Parathyroid adenoma (tissue), 2 donors: ENCODE measurements at regions not wholly inside any gene's neighbourhood (a gene's known extent, or its start where the extent isn't known, plus 50 kb on each side); places are given as distances from the start of the nearest gene placed in this dataset.

Experiments
- H2AFZ ChIP-seq: fragments of 300-600 bp; sonication (generic); one replicate; pipeline ENCODE4 v1.7.0; 2017; ENCODE audit warnings: antibody characterized with exemption, mild to moderate bottlenecking
- H3K27ac ChIP-seq: fragments of 300-600 bp; sonication (generic); one replicate; pipeline ENCODE4 v1.7.0; 2017
- H3K27me3 ChIP-seq: fragments of 300-600 bp; sonication (generic); one replicate; pipeline ENCODE4 v1.7.0; 2017; ENCODE audit warnings: low read length; ENCODE audit not compliant: control insufficient read depth, insufficient read depth
- H3K36me3 ChIP-seq: fragments of 300-600 bp; sonication (generic); one replicate; pipeline ENCODE4 v1.7.0; 2017; ENCODE audit warnings: low read length; ENCODE audit not compliant: control insufficient read depth, insufficient read depth
- H3K4me1 ChIP-seq: fragments of 300-600 bp; sonication (generic); one replicate; pipeline ENCODE4 v1.7.0; 2017; ENCODE audit warnings: control low read depth
- H3K4me2 ChIP-seq: fragments of 300-600 bp; sonication (generic); one replicate; pipeline ENCODE4 v1.7.0; 2017; ENCODE audit warnings: low read length
- H3K4me3 ChIP-seq: fragments of 300-600 bp; sonication (generic); one replicate; pipeline ENCODE4 v1.7.0; 2017; ENCODE audit warnings: low read depth, low read length
- H3K79me2 ChIP-seq: fragments of 300-600 bp; sonication (generic); one replicate; pipeline ENCODE4 v1.7.0; 2017; ENCODE audit warnings: control low read depth
- H3K9ac ChIP-seq: fragments of 300-600 bp; sonication (generic); one replicate; pipeline ENCODE4 v1.7.0; 2017; ENCODE audit warnings: mild to moderate bottlenecking
- H3K9me3 ChIP-seq: fragments of 300-600 bp; sonication (generic); one replicate; pipeline ENCODE4 v1.7.0; 2017; ENCODE audit warnings: low read length; ENCODE audit not compliant: control insufficient read depth
- TF ChIP-seq, protein P1 (sequence below): fragments of 300-600 bp; sonication (generic); IDR thresholded peaks from one replicate; pipeline ENCODE4 v1.7.0; 2017; ENCODE audit warnings: antibody characterized with exemption, mild to moderate bottlenecking
- donor health status: primary hyperparathyroidism.

DNA sequence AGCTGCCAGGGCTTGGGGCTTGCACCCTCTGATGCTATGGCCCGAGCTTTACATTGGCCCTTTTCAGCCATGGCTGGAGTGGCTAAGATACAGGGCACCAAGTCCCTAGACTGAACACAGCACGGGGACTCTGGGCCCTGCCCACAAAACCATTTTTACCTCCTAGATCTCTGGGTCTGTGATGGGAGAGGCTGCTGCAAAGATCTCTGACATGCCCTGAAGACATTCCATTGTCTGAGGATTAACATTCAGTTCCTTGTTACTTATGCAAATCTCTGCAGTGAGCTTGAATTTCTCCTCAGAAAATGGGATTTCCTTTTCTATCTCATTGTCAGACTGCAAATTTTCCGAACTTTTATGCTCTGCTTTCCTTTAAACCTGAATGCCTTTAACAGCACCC, 337.0 kb upstream of the SMC2 start:
- Histone ChIP-seq H3K9me3 (no peaks in the 10 kb centered on the region), H3K4me1 (no peaks in the 10 kb centered on the region), H3K4me2 (no peak overlapping the region), H3K9ac (no peak overlapping the region), H3K36me3 (no peaks in the 10 kb centered on the region), H3K79me2 (no peaks in the 10 kb centered on the region), H3K4me3 (no peak overlapping the region), H3K27me3 (no peaks in the 10 kb centered on the region), H3K27ac (no peak overlapping the region), H2AFZ (no peak overlapping the region)
- TF ChIP-seq, protein P1, sequence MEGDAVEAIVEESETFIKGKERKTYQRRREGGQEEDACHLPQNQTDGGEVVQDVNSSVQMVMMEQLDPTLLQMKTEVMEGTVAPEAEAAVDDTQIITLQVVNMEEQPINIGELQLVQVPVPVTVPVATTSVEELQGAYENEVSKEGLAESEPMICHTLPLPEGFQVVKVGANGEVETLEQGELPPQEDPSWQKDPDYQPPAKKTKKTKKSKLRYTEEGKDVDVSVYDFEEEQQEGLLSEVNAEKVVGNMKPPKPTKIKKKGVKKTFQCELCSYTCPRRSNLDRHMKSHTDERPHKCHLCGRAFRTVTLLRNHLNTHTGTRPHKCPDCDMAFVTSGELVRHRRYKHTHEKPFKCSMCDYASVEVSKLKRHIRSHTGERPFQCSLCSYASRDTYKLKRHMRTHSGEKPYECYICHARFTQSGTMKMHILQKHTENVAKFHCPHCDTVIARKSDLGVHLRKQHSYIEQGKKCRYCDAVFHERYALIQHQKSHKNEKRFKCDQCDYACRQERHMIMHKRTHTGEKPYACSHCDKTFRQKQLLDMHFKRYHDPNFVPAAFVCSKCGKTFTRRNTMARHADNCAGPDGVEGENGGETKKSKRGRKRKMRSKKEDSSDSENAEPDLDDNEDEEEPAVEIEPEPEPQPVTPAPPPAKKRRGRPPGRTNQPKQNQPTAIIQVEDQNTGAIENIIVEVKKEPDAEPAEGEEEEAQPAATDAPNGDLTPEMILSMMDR, result no peak

DNA sequence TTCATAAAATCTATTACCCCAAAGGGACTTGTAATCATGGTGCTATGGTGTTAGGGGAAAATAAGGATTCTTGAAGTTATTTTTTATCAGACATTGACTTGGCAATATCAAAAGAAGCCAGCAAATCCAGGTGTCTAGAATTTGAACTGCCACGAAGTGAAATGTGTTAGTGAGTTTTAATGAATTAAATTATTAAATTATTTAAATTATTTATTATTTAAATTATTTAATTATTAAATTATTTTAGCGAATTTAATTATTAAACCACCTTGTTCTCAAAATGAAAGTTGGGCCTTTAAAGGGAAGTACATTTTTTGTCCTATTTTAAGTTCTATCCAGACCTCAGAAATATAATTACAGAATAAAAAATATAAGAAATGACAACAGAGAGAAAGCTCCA, 332.6 kb upstream of the SMC2 start:
- Histone ChIP-seq H3K4me1 (no peaks in the 10 kb centered on the region), H3K36me3 (no peaks in the 10 kb centered on the region), H2AFZ (no peak overlapping the region), H3K9me3 (no peaks in the 10 kb centered on the region), H3K4me2 (no peak overlapping the region), H3K27me3 (no peaks in the 10 kb centered on the region), H3K79me2 (no peaks in the 10 kb centered on the region), H3K4me3 (no peak overlapping the region), H3K27ac (no peak overlapping the region), H3K9ac (no peak overlapping the region)
- TF ChIP-seq, protein P1, result no peak

DNA sequence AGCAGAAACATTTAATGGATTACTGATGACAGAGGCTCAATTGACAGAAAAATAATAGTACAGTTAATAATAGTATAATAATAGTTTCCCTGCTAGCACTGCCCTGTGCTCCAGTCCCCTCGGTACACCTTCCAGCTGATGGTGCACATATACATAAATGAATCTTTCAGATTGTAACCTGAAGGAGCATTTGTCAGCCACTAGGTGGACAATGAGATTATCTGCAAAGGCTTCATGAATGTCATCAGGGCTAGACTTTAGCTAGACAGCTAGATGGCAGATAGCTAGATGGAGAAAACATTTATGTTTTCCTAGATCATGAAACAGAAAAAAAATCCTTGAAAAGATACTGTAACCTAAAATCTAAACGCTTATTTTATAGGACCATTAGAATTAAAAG, 304.4 kb upstream of the SMC2 start:
- Histone ChIP-seq H3K4me2 (no peak overlapping the region), H3K9me3 (no peaks in the 10 kb centered on the region), H3K4me1 (no peaks in the 10 kb centered on the region), H3K36me3 (no peaks in the 10 kb centered on the region), H3K79me2 (no peaks in the 10 kb centered on the region), H3K27me3 (no peaks in the 10 kb centered on the region), H3K27ac (no peak overlapping the region), H2AFZ (no peak overlapping the region), H3K4me3 (no peak overlapping the region), H3K9ac (no peak overlapping the region)
- TF ChIP-seq, protein P1, result no peak

DNA sequence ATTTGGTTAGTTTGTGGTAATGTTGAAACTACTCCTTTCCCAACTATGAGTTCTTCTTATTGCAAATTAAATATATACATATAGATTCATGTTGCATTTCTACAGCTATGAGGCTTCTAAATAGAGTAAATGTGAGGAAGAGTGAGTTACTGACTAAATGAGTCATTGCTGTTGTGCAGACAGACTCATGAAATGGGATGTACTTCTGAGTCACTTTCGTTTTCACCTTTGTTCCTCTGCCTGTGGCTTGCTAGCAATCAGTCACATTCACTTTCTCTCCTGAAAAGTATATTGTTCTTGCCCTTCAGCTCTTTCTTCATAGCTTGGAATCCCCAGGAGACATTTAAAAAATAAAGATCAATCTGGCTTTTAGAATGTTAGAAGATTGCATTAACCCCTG, 295.5 kb upstream of the SMC2 start:
- Histone ChIP-seq H3K4me1 (no peaks in the 10 kb centered on the region), H2AFZ (no peak overlapping the region), H3K4me3 (no peak overlapping the region), H3K27ac (no peak overlapping the region), H3K27me3 (no peaks in the 10 kb centered on the region), H3K36me3 (no peaks in the 10 kb centered on the region), H3K9ac (no peak overlapping the region), H3K4me2 (no peak overlapping the region), H3K79me2 (no peaks in the 10 kb centered on the region), H3K9me3 (no peaks in the 10 kb centered on the region)
- TF ChIP-seq, protein P1, result no peak

DNA sequence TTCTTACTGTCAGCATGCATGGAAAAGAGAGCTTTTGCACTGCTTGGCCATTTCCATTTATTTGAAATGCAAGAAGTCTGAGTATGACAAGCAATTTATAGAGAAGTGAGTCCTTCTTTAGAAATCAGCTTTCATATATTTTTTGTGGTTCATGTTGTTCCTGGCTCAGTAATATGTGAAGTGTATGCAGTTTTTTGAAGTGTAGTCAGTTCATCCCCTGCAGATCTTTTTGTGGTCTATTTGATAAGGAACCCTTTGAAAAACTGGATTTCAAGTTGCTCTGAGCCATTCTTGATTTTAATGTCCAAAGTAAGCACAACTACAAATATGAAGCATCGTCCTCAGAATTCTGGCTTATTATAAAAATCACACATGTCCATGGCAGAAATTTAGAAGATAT, 294.1 kb upstream of the SMC2 start:
- TF ChIP-seq, protein P1, result no peak
- H3K9me3 ChIP-seq, result no peaks in the 10 kb centered on the region
- no peak overlapping the region for H2AFZ ChIP-seq
- H3K4me3 ChIP-seq, result no peak overlapping the region
- no peak overlapping the region for H3K27ac ChIP-seq
- no peaks in the 10 kb centered on the region for H3K4me1 ChIP-seq
- H3K27me3 ChIP-seq, result no peaks in the 10 kb centered on the region
- no peaks in the 10 kb centered on the region for H3K36me3 ChIP-seq
- H3K79me2 ChIP-seq, result no peaks in the 10 kb centered on the region
- H3K4me2 ChIP-seq, result no peak overlapping the region
- no peak overlapping the region for H3K9ac ChIP-seq
